ENCODE measurements at regions not wholly inside any gene's neighbourhood (a gene's known extent, or its start where the extent isn't known, plus 50 kb on each side); places are given as distances from the start of the nearest gene placed in this dataset.

DNA sequence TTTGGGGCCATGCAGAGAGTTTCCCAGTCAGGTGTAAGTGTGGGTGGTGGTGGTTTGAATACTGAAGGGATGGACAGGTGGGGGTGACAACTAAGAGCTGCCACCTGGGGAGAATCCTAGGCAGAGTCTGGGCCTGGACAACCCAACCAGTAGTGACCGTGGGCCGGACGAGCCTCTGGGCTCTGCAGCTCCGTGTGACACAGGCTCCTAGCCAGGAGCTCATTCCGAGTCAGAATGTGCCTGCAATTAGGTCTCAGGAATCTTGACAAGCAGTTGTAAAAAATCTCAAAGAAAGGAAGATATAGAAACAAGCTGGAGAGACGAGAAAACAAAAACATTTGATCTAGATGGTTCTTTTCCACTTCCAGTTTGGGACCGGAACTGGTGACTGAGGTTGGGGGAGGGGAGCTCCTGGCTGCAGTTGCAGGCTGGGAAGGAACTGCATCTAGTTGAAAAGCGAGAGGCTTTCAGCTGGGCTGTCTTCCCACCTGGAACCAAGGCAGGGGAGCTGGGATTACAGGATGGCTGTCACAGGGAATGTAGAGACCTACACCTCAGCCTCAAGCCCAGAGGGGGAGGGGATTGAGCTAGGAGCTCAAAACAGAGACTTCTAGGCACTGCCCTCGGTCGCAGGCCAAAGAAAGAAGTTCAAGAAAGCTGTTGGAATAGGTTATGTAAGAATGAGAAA lies 156.9 kb downstream of the PAX1 start:
- intact Hi-C loops (cut with micrococcal nuclease) = no loop called here

DNA sequence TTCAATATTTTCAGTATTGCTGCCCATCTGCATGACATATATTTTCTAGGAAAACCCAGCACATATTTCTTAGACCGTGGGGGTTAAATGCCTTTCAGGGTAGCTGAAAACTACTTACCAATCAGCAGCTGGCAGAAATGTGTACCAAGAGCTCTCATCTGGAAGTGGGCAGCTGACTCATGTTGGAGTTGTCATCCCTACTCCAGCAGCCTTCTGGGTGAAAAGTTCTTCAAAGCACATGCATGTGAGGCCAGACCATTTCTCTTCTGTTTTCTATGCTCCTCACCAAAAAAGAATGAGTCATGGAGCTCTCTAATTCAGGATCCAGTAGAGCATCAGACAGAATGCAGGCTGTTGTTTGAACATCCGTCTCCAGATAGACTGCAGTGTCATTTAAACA lies 135.5 kb downstream of the PAX1 start:
- DNase-seq = no peak
- H3K27ac ChIP-seq (replicated peaks) = no peak overlapping the region
- H3K9me3 ChIP-seq (replicated peaks) = peaks cover 21% of the 10 kb centered on the region
- no peaks in the 10 kb centered on the region for H3K4me1 ChIP-seq
- peaks cover 22% of the 10 kb centered on the region for H3K27me3 ChIP-seq (ENCODE audit: low read depth)
- TF ChIP-seq, protein P1, sequence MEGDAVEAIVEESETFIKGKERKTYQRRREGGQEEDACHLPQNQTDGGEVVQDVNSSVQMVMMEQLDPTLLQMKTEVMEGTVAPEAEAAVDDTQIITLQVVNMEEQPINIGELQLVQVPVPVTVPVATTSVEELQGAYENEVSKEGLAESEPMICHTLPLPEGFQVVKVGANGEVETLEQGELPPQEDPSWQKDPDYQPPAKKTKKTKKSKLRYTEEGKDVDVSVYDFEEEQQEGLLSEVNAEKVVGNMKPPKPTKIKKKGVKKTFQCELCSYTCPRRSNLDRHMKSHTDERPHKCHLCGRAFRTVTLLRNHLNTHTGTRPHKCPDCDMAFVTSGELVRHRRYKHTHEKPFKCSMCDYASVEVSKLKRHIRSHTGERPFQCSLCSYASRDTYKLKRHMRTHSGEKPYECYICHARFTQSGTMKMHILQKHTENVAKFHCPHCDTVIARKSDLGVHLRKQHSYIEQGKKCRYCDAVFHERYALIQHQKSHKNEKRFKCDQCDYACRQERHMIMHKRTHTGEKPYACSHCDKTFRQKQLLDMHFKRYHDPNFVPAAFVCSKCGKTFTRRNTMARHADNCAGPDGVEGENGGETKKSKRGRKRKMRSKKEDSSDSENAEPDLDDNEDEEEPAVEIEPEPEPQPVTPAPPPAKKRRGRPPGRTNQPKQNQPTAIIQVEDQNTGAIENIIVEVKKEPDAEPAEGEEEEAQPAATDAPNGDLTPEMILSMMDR (IDR thresholded peaks at IDR 0.05; ENCODE audit: borderline replicate concordance) = no peak
- no peaks in the 10 kb centered on the region for H3K36me3 ChIP-seq
- no peak overlapping the region for H3K4me3 ChIP-seq
- intact Hi-C loops (cut with micrococcal nuclease) = no loop called here

More for the DNA sequence above, 156.9 kb downstream of the PAX1 start:
- Histone ChIP-seq H3K9me3 (replicated peaks) (peaks cover 23% of the 10 kb centered on the region), H3K4me1 (no peaks in the 10 kb centered on the region), H3K27me3 (ENCODE audit: low read depth) (no peaks in the 10 kb centered on the region), H3K27ac (replicated peaks) (no peak overlapping the region), H3K4me3 (no peak overlapping the region), H3K36me3 (no peaks in the 10 kb centered on the region)
- TF ChIP-seq, protein P1 (IDR thresholded peaks at IDR 0.05; ENCODE audit: borderline replicate concordance) = no peak
- DNase-seq = no peak

DNA sequence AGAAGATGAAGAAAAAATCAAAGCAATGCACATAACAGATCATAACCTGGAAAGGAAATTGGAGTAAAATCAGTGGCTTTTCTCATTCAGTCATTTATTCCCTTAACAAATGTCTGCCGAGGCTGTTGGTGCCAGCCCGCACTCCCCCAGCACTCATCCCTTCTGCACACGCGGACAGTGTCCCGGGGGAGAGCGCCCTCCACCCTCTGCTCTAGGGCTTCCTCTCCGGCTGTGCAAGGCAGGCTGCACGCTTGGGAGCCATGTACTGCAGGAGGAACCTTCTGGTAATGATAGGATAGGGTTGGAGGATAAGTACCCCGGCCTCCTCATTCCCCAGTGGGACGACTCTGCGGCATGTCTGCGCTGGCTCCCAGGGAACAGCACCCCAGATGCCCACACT lies 134.5 kb downstream of the PAX1 start:
- Histone ChIP-seq H3K4me3 (no peak overlapping the region), H3K27me3 (ENCODE audit: low read depth) (peaks cover 22% of the 10 kb centered on the region), H3K27ac (replicated peaks) (no peak overlapping the region), H3K9me3 (replicated peaks) (peaks cover 15% of the 10 kb centered on the region), H3K36me3 (no peaks in the 10 kb centered on the region), H3K4me1 (no peaks in the 10 kb centered on the region)
- intact Hi-C loops (cut with micrococcal nuclease) = no loop called here
- no peak for DNase-seq
- TF ChIP-seq, protein P1 (IDR thresholded peaks at IDR 0.05; ENCODE audit: borderline replicate concordance) = no peak

DNA sequence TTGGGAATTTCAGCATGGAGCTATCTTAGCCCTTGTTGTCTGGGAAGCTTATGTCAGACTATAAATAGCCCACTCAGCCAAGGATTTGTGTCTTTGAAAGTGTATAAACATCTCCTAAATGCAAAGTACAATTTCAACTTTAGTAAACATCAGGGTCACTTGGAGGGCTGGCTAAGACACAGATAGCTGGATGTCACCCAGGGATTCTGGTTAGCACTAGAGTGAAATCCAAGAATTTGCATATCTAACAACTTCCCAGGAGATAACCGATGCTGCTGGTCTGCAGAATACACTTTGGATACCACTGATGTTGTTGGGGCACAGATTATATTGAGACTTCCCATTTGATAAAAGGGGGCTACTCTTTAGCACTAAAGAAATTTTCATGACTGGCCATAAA lies 130.9 kb downstream of the PAX1 start:
- TF ChIP-seq, protein P1 (IDR thresholded peaks at IDR 0.05; ENCODE audit: borderline replicate concordance) = no peak
- Histone ChIP-seq H3K9me3 (replicated peaks) (no peaks in the 10 kb centered on the region), H3K36me3 (no peaks in the 10 kb centered on the region), H3K4me3 (no peak overlapping the region), H3K4me1 (no peaks in the 10 kb centered on the region), H3K27me3 (ENCODE audit: low read depth) (peaks cover 20% of the 10 kb centered on the region), H3K27ac (replicated peaks) (no peak overlapping the region)
- intact Hi-C loops (cut with micrococcal nuclease) = no loop called here
- no peak for DNase-seq

DNA sequence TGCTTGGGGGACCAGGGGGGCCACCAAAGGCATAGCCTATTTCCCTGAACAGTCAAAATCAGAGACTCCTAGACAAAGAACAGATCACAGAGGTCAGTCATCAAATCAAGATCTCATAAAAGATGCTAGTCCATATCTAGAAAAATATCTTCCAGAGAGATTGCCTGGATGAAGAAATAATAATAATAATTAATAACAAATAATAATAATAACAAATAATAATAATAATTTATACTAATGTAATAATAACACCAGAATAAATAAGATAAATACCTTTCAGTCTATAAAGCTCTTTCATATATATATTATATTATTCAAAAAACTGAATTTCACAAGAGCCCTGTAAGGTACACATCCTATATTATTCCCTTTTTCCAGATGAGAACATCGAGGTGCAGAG lies 129.6 kb downstream of the PAX1 start:
- no peaks in the 10 kb centered on the region for H3K9me3 ChIP-seq (replicated peaks)
- peaks cover 20% of the 10 kb centered on the region for H3K27me3 ChIP-seq (ENCODE audit: low read depth)
- H3K4me3 ChIP-seq = no peak overlapping the region
- no peaks in the 10 kb centered on the region for H3K36me3 ChIP-seq
- no peak overlapping the region for H3K27ac ChIP-seq (replicated peaks)
- no peak for DNase-seq
- TF ChIP-seq, protein P1 (IDR thresholded peaks at IDR 0.05; ENCODE audit: borderline replicate concordance) = no peak
- intact Hi-C loops (cut with micrococcal nuclease) = no loop called here
- H3K4me1 ChIP-seq = no peaks in the 10 kb centered on the region
